ENCODE measurements at regions not wholly inside any gene's neighbourhood (a gene's known extent, or its start where the extent isn't known, plus 50 kb on each side); places are given as distances from the start of the nearest gene placed in this dataset.

- DNase-seq: no peak
These were observed 334.8 kb downstream of the DYSF start for GRCh38 chr2:71788186-71788525.

- DNase-seq: no peak
These were observed 334.3 kb downstream of the DYSF start for GRCh38 chr2:71787476-71788185.

GRCh38 chr2:71787108-71787415 lies 333.7 kb downstream of the DYSF start:
- DNase-seq: no peak

- no peak for DNase-seq
These were observed 333.1 kb downstream of the DYSF start for GRCh38 chr2:71786291-71787107.

GRCh38 chr2:71785516-71785981 lies 332.2 kb downstream of the DYSF start:
- no peak for DNase-seq

- DNase-seq: no peak
These were observed 331.6 kb downstream of the DYSF start for GRCh38 chr2:71784734-71785511.

- DNase-seq: no peak
These were observed 330.5 kb downstream of the DYSF start for GRCh38 chr2:71783815-71784214.

- no peak for DNase-seq
These were observed 329.9 kb downstream of the DYSF start for GRCh38 chr2:71783215-71783614.

- DNase-seq: no peak
These were observed 329.0 kb downstream of the DYSF start for GRCh38 chr2:71782323-71782722.

- DNase-seq: no peak
These were observed 328.4 kb downstream of the DYSF start for GRCh38 chr2:71781695-71782228.

GRCh38 chr2:71780162-71780561 lies 326.8 kb downstream of the DYSF start:
- DNase-seq: no peak

GRCh38 chr2:71779774-71780105 lies 326.4 kb downstream of the DYSF start:
- no peak for DNase-seq

- DNase-seq: no peak
These were observed 325.8 kb downstream of the DYSF start for GRCh38 chr2:71778936-71779773.

GRCh38 chr2:71778514-71778913 lies 325.2 kb downstream of the DYSF start:
- DNase-seq: no peak

- no peak for DNase-seq
These were observed 324.6 kb downstream of the DYSF start for GRCh38 chr2:71777946-71778345.

GRCh38 chr2:71776227-71776626 lies 322.9 kb downstream of the DYSF start:
- DNase-seq: no peak

GRCh38 chr2:71773218-71773617 lies 319.9 kb downstream of the DYSF start:
- DNase-seq: no peak

- no peak for DNase-seq
These were observed 319.3 kb downstream of the DYSF start for GRCh38 chr2:71772510-71773172.

- no peak for DNase-seq
These were observed 314.3 kb downstream of the DYSF start for GRCh38 chr2:71767663-71768062.

GRCh38 chr2:71759060-71759459 lies 305.7 kb downstream of the DYSF start:
- no peak for DNase-seq

- no peak for DNase-seq
These were observed 304.0 kb downstream of the DYSF start for GRCh38 chr2:71757351-71757750.

GRCh38 chr2:71756280-71756906 lies 303.0 kb downstream of the DYSF start:
- no peak for DNase-seq
